ENCODE measurements at regions not wholly inside any gene's neighbourhood (a gene's known extent, or its start where the extent isn't known, plus 50 kb on each side); places are given as distances from the start of the nearest gene placed in this dataset.

GRCh38 chr9:100714372-100715099 lies 136.7 kb downstream of the CAVIN4 start:
- TF ChIP-seq CTCF (IDR thresholded peaks at IDR 0.05) (peak in 4 of 6 experiments; percentile 42 to 63 (median 52)), POLR2A (IDR thresholded peaks at IDR 0.05) (no peak)
- peak in 1 of 3 donors; percentile 64 for DNase-seq

GRCh38 chr9:100715100-100715380 lies 137.2 kb downstream of the CAVIN4 start:
- Histone ChIP-seq H3K27ac (no peak overlapping the region), H3K36me3 (no peaks in the 10 kb centered on the region), H3K9me3 (no peaks in the 10 kb centered on the region), H3K27me3 (no peaks in the 10 kb centered on the region), H3K4me3 (no peak overlapping the region), H3K4me1 (no peaks in the 10 kb centered on the region)
- TF ChIP-seq POLR2A (IDR thresholded peaks at IDR 0.05) (no peak), CTCF (IDR thresholded peaks at IDR 0.05) (no peak)
- DNase-seq: no peak

More at GRCh38 chr9:100714372-100715099, 136.7 kb downstream of the CAVIN4 start:
- H3K4me1 ChIP-seq: no peaks in the 10 kb centered on the region
- no peaks in the 10 kb centered on the region for H3K36me3 ChIP-seq
- H3K9me3 ChIP-seq: no peaks in the 10 kb centered on the region
- no peaks in the 10 kb centered on the region for H3K27me3 ChIP-seq
- no peak overlapping the region for H3K27ac ChIP-seq
- H3K4me3 ChIP-seq: no peak overlapping the region

GRCh38 chr9:100718717-100719116 lies 140.8 kb downstream of the CAVIN4 start:
- Histone ChIP-seq H3K27ac (no peak overlapping the region), H3K4me1 (no peaks in the 10 kb centered on the region), H3K36me3 (no peaks in the 10 kb centered on the region), H3K27me3 (no peaks in the 10 kb centered on the region), H3K9me3 (no peaks in the 10 kb centered on the region), H3K4me3 (no peak overlapping the region)
- DNase-seq: no peak
- TF ChIP-seq CTCF (IDR thresholded peaks at IDR 0.05) (no peak), POLR2A (IDR thresholded peaks at IDR 0.05) (no peak)

GRCh38 chr9:100720922-100721321 lies 143.0 kb downstream of the CAVIN4 start:
- TF ChIP-seq CTCF (IDR thresholded peaks at IDR 0.05): no peak
- TF ChIP-seq POLR2A (IDR thresholded peaks at IDR 0.05): no peak
- H3K9me3 ChIP-seq: no peaks in the 10 kb centered on the region
- H3K4me1 ChIP-seq: no peaks in the 10 kb centered on the region
- no peaks in the 10 kb centered on the region for H3K36me3 ChIP-seq
- DNase-seq: no peak
- H3K27ac ChIP-seq: no peak overlapping the region
- no peaks in the 10 kb centered on the region for H3K27me3 ChIP-seq
- H3K4me3 ChIP-seq: no peak overlapping the region

GRCh38 chr9:100724886-100725285 lies 147.0 kb downstream of the CAVIN4 start:
- no peaks in the 10 kb centered on the region for H3K36me3 ChIP-seq
- H3K27me3 ChIP-seq: no peaks in the 10 kb centered on the region
- no peak for TF ChIP-seq POLR2A (IDR thresholded peaks at IDR 0.05)
- TF ChIP-seq CTCF (IDR thresholded peaks at IDR 0.05): no peak
- no peak for DNase-seq
- H3K27ac ChIP-seq: no peak overlapping the region
- H3K9me3 ChIP-seq: no peaks in the 10 kb centered on the region
- H3K4me1 ChIP-seq: no peaks in the 10 kb centered on the region
- no peak overlapping the region for H3K4me3 ChIP-seq

GRCh38 chr9:100725371-100725770 lies 147.5 kb downstream of the CAVIN4 start:
- H3K27ac ChIP-seq: no peak overlapping the region
- TF ChIP-seq POLR2A (IDR thresholded peaks at IDR 0.05): no peak
- TF ChIP-seq CTCF (IDR thresholded peaks at IDR 0.05): no peak
- no peaks in the 10 kb centered on the region for H3K36me3 ChIP-seq
- DNase-seq: no peak
- H3K9me3 ChIP-seq: no peaks in the 10 kb centered on the region
- H3K4me3 ChIP-seq: no peak overlapping the region
- H3K27me3 ChIP-seq: no peaks in the 10 kb centered on the region
- H3K4me1 ChIP-seq: no peaks in the 10 kb centered on the region

Measured in Peyer's patch (tissue), 4 donors.